Upper lobe of right lung (tissue), 1 donor: ENCODE measurements at regions not wholly inside any gene's neighbourhood (a gene's known extent, or its start where the extent isn't known, plus 50 kb on each side); places are given as distances from the start of the nearest gene placed in this dataset.

Experiments used
- ATAC-seq: fragments of 200-7000 bp; cut with Tn5 transposase; one replicate; pipeline ENCODE4 v1.9.1; 2020; ENCODE audit warnings: mild to moderate bottlenecking, moderate library complexity
- DNase-seq: peaks from one replicate; pipeline ENCODE4 v3.0.0-alpha.2; 2020
- H3K27ac ChIP-seq: fragments of 200-600 bp; one replicate; pipeline ENCODE4 v1.8.0; 2022
- H3K27me3 ChIP-seq: fragments of 200-600 bp; one replicate; pipeline ENCODE4 v1.8.0; 2022; ENCODE audit warnings: mild to moderate bottlenecking
- H3K36me3 ChIP-seq: fragments of 200-600 bp; one replicate; pipeline ENCODE4 v1.8.0; 2022
- H3K4me1 ChIP-seq: fragments of 200-600 bp; one replicate; pipeline ENCODE4 v1.8.0; 2022
- H3K4me3 ChIP-seq: fragments of 200-600 bp; one replicate; pipeline ENCODE4 v1.8.0; 2022; ENCODE audit warnings: mild to moderate bottlenecking
- H3K9me3 ChIP-seq: fragments of 200-600 bp; one replicate; pipeline ENCODE4 v1.8.0; 2022
- CTCF ChIP-seq: fragments of 200-600 bp; IDR thresholded peaks from one replicate; pipeline ENCODE4 v1.8.0; 2022; ENCODE audit warnings: antibody characterized with exemption
- intact Hi-C: fragments of 100-400 bp; cut with DNase I; formaldehyde crosslinking; loops from one replicate; pipeline ENCODE4 v1.11.0; 2022
- donor health status: DM: no; HTN: yes; CAD: no; lungs with severe emphysema.

- no peak for ATAC-seq
- H3K36me3 ChIP-seq, result no peaks in the 10 kb centered on the region
Measured at GRCh38 chr5:126104341-126104740, 318.9 kb upstream of the GRAMD2B start.

GRCh38 chr5:126104951-126105350 lies 318.3 kb upstream of the GRAMD2B start:
- Histone ChIP-seq H3K36me3 (no peaks in the 10 kb centered on the region), H3K4me3 (no peak overlapping the region), H3K27ac (no peak overlapping the region), H3K4me1 (no peaks in the 10 kb centered on the region), H3K9me3 (no peaks in the 10 kb centered on the region), H3K27me3 (no peaks in the 10 kb centered on the region)
- ATAC-seq (no peak), DNase-seq (no peak)
- intact Hi-C loops, result no loop called here
- TF ChIP-seq CTCF, result no peak

More at GRCh38 chr5:126104341-126104740, 318.9 kb upstream of the GRAMD2B start:
- no peak for TF ChIP-seq CTCF
- DNase-seq, result no peak
- Histone ChIP-seq H3K9me3 (no peaks in the 10 kb centered on the region), H3K27ac (no peak overlapping the region), H3K4me3 (no peak overlapping the region), H3K27me3 (no peaks in the 10 kb centered on the region), H3K4me1 (no peaks in the 10 kb centered on the region)
- intact Hi-C loops, result no loop called here

- Histone ChIP-seq H3K4me1 (no peaks in the 10 kb centered on the region), H3K36me3 (no peaks in the 10 kb centered on the region), H3K9me3 (no peaks in the 10 kb centered on the region), H3K4me3 (no peak overlapping the region), H3K27me3 (no peaks in the 10 kb centered on the region), H3K27ac (no peak overlapping the region)
- intact Hi-C loops, result no loop called here
- DNase-seq (no peak), ATAC-seq (no peak)
- TF ChIP-seq CTCF, result no peak
Measured at GRCh38 chr5:126106029-126106428, 317.2 kb upstream of the GRAMD2B start.

- Histone ChIP-seq H3K36me3 (no peaks in the 10 kb centered on the region), H3K4me3 (no peak overlapping the region), H3K27ac (no peak overlapping the region), H3K4me1 (no peaks in the 10 kb centered on the region), H3K9me3 (no peaks in the 10 kb centered on the region), H3K27me3 (no peaks in the 10 kb centered on the region)
- ATAC-seq, result no peak
- no peak for TF ChIP-seq CTCF
- no peak for DNase-seq
- intact Hi-C loops, result no loop called here
Measured at GRCh38 chr5:126107381-126107780, 315.8 kb upstream of the GRAMD2B start.

- Histone ChIP-seq H3K9me3 (no peaks in the 10 kb centered on the region), H3K27ac (no peak overlapping the region), H3K27me3 (no peaks in the 10 kb centered on the region), H3K4me1 (no peaks in the 10 kb centered on the region), H3K36me3 (no peaks in the 10 kb centered on the region), H3K4me3 (no peak overlapping the region)
- TF ChIP-seq CTCF, result no peak
- DNase-seq (no peak), ATAC-seq (no peak)
- intact Hi-C loops, result no loop called here
Measured at GRCh38 chr5:126108470-126108869, 314.7 kb upstream of the GRAMD2B start.

- Histone ChIP-seq H3K27me3 (no peaks in the 10 kb centered on the region), H3K4me3 (no peak overlapping the region), H3K9me3 (no peaks in the 10 kb centered on the region), H3K4me1 (no peaks in the 10 kb centered on the region), H3K36me3 (no peaks in the 10 kb centered on the region), H3K27ac (no peak overlapping the region)
- TF ChIP-seq CTCF, result no peak
- intact Hi-C loops, result no loop called here
- ATAC-seq (no peak), DNase-seq (no peak)
Measured at GRCh38 chr5:126115059-126115629, 308.1 kb upstream of the GRAMD2B start.
